NB4 (cell line): ENCODE measurements at regions not wholly inside any gene's neighbourhood (a gene's known extent, or its start where the extent isn't known, plus 50 kb on each side); places are given as distances from the start of the nearest gene placed in this dataset.

Source experiments
- POLR2A ChIP-seq: IDR thresholded peaks from 2 replicates; pipeline ENCODE4 v1.6.1; 2011; ENCODE audit warnings: mild to moderate bottlenecking; ENCODE audit not compliant: insufficient read length; ENCODE audit errors: extremely low read depth
- TF ChIP-seq, protein P1 (sequence below): IDR thresholded peaks from one replicate; pipeline ENCODE4 v1.5.1; 2012; ENCODE audit warnings: low read depth, low read length

DNA sequence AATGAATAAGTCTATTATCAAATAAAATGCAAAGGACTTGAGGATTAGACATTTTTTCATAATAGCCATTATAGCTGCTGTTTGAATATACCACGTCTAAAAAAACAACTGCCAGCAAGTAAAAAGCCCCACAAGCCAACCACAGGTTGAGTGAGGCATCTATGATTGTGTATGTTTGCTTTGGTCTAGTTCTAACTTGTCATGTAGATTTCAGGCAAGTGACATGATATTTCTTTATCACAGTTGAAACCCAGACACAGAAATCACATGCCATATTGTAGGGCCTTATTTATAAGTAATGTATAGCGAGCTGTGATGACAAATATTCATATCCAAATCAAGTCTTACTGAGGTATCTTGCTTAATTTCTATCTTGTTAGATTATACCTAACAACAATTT lies 225.8 kb downstream of the EMP1 start:
- TF ChIP-seq POLR2A: no peak
- TF ChIP-seq, protein P1, sequence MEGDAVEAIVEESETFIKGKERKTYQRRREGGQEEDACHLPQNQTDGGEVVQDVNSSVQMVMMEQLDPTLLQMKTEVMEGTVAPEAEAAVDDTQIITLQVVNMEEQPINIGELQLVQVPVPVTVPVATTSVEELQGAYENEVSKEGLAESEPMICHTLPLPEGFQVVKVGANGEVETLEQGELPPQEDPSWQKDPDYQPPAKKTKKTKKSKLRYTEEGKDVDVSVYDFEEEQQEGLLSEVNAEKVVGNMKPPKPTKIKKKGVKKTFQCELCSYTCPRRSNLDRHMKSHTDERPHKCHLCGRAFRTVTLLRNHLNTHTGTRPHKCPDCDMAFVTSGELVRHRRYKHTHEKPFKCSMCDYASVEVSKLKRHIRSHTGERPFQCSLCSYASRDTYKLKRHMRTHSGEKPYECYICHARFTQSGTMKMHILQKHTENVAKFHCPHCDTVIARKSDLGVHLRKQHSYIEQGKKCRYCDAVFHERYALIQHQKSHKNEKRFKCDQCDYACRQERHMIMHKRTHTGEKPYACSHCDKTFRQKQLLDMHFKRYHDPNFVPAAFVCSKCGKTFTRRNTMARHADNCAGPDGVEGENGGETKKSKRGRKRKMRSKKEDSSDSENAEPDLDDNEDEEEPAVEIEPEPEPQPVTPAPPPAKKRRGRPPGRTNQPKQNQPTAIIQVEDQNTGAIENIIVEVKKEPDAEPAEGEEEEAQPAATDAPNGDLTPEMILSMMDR: no peak
